IMR-90 (cell line): ENCODE measurements at regions not wholly inside any gene's neighbourhood (a gene's known extent, or its start where the extent isn't known, plus 50 kb on each side); places are given as distances from the start of the nearest gene placed in this dataset.

Source experiments
- BHLHE40 ChIP-seq: fragments of 150-350 bp; IDR thresholded peaks from 2 replicates; pipeline ENCODE4 v1.6.1; 2016; ENCODE audit warnings: mild to moderate bottlenecking, low read depth, low read length
- CEBPB ChIP-seq: IDR thresholded peaks from 2 replicates; pipeline ENCODE4 v1.6.1; 2012; ENCODE audit warnings: low read depth, low read length, improper control_type of control experiment
- CHD1 ChIP-seq: IDR thresholded peaks from 2 replicates; pipeline ENCODE4 v1.6.1; 2012; ENCODE audit warnings: low read depth, low read length, improper control_type of control experiment
- MAFK ChIP-seq: IDR thresholded peaks from 2 replicates; pipeline ENCODE4 v1.6.1; 2012; ENCODE audit warnings: low read depth, low read length, improper control_type of control experiment
- NFE2L2 ChIP-seq: fragments of 150-350 bp; IDR thresholded peaks from 2 replicates; pipeline ENCODE4 v1.6.1; 2016; ENCODE audit warnings: low read depth, mild to moderate bottlenecking, low read length
- POLR2A ChIP-seq: IDR thresholded peaks from 2 replicates; pipeline ENCODE4 v1.6.1; 2012; ENCODE audit warnings: mild to moderate bottlenecking, low read depth, low read length
- RAD21 ChIP-seq: IDR thresholded peaks from 2 replicates; pipeline ENCODE4 v1.6.1; 2012; ENCODE audit warnings: low read length, improper control_type of control experiment
- RFX5 ChIP-seq: IDR thresholded peaks from 2 replicates; pipeline ENCODE4 v1.8.0; 2012; ENCODE audit warnings: low read depth, mild to moderate bottlenecking, low read length, moderate library complexity
- TF ChIP-seq, protein P1 (sequence below): conservative IDR thresholded peaks from 2 replicates; pipeline ENCODE4 v1.5.1; 2012; ENCODE audit warnings: mild to moderate bottlenecking, low read depth, low read length, improper control_type of control experiment

DNA sequence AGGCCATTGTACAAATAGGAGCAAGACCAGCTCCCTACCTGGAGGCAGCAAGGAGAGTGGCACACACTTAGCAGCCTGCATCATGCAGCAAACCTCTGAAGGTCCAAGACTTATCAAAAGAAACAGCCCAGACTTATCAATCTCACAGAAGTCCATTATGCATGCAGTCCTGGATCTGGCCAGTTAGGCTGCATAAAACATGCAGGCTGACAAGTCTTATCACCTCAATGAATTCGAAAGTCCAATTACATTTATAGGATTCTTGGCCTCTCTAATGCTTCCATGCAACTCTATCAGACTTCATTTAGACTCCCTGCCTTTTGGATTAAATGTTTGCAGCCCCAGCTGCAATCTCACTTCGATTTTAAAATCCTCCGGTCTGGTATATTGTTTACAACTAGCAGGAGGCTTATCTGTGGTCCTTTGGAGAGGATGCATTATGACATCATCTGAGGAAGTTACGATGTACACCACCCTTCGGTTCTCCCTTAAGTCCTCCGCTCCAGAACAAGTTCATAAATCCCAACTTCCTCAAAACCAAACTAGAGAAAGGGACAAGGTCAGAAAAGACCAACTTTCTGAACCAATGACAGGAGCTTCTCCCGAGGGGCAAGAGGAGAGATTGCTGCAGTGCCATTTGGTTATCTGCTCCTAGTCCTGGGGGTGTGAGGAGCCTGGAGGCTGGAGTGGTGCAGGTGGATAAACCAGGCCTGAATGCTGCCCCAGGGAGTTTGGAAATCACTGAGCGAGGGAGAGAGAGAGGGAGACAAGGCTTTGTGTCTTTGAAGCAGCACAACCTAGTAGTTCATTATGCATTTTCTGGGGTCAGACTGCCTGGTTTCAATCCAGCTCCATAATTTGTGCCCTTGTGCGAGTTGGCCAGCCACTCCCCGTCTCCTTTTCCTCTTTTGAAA, 313.9 kb downstream of the TLE1 start:
- TF ChIP-seq POLR2A = no peak
- no peak for TF ChIP-seq CEBPB
- TF ChIP-seq, protein P1, sequence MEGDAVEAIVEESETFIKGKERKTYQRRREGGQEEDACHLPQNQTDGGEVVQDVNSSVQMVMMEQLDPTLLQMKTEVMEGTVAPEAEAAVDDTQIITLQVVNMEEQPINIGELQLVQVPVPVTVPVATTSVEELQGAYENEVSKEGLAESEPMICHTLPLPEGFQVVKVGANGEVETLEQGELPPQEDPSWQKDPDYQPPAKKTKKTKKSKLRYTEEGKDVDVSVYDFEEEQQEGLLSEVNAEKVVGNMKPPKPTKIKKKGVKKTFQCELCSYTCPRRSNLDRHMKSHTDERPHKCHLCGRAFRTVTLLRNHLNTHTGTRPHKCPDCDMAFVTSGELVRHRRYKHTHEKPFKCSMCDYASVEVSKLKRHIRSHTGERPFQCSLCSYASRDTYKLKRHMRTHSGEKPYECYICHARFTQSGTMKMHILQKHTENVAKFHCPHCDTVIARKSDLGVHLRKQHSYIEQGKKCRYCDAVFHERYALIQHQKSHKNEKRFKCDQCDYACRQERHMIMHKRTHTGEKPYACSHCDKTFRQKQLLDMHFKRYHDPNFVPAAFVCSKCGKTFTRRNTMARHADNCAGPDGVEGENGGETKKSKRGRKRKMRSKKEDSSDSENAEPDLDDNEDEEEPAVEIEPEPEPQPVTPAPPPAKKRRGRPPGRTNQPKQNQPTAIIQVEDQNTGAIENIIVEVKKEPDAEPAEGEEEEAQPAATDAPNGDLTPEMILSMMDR = no peak
- no peak for TF ChIP-seq BHLHE40
- no peak for TF ChIP-seq CHD1
- no peak for TF ChIP-seq MAFK
- TF ChIP-seq RAD21 = no peak
- no peak for TF ChIP-seq NFE2L2
- no peak for TF ChIP-seq RFX5
